Small intestine (tissue), 7 donors: ENCODE measurements at regions not wholly inside any gene's neighbourhood (a gene's known extent, or its start where the extent isn't known, plus 50 kb on each side); places are given as distances from the start of the nearest gene placed in this dataset.

Experiments used
- DNase-seq, 2 donors: peaks; one replicate each; pipeline versions ENCODE4 v3.0.0 to v3.0.0-alpha.2; 2013
- FAIRE-seq: peaks from 2 replicates; lab custom pipeline; 2012; peaks lifted over from hg19 to GRCh38; lab: Jason Lieb, UNC
- H3K27ac ChIP-seq, 3 donors: one replicate each; pipeline ENCODE4 v1.5.1; 2013; ENCODE audit warnings: low read length in 2 of 3, mild to moderate bottlenecking in 2 of 3, control low read depth in 1 of 3, inconsistent platforms in 1 of 3, low read depth in 1 of 3, moderate library complexity in 1 of 3
- H3K27me3 ChIP-seq, 3 donors: one replicate each; pipeline ENCODE4 v1.6.1; 2013; ENCODE audit warnings: low read length in 3 of 3, inconsistent platforms in 1 of 3; ENCODE audit not compliant: control insufficient read depth in 3 of 3, insufficient read depth in 3 of 3
- H3K36me3 ChIP-seq, 3 donors: one replicate each; pipeline ENCODE4 v1.6.1; 2013; ENCODE audit warnings: low read length in 3 of 3, inconsistent platforms in 1 of 3, low read depth in 1 of 3, mild to moderate bottlenecking in 1 of 3, moderate library complexity in 1 of 3; ENCODE audit not compliant: control insufficient read depth in 3 of 3, insufficient read depth in 2 of 3
- H3K4me1 ChIP-seq, 3 donors: one replicate each; pipeline ENCODE4 v1.6.1; 2013; ENCODE audit warnings: low read length in 2 of 3, inconsistent platforms in 1 of 3, low read depth in 1 of 3, mild to moderate bottlenecking in 1 of 3, moderate library complexity in 1 of 3; ENCODE audit not compliant: control insufficient read depth in 3 of 3, insufficient read depth in 2 of 3
- H3K4me3 ChIP-seq, 3 donors: one replicate each; pipeline ENCODE4 v1.5.1; 2013; ENCODE audit warnings: low read length in 3 of 3, control low read depth in 1 of 3, inconsistent platforms in 1 of 3, low read depth in 1 of 3, mild to moderate bottlenecking in 1 of 3, moderate library complexity in 1 of 3
- H3K9me3 ChIP-seq, 2 donors: one replicate each; pipeline ENCODE4 v1.6.1; 2013; ENCODE audit warnings: low read depth in 1 of 2, low read length in 1 of 2; ENCODE audit not compliant: control insufficient read depth in 2 of 2, insufficient read depth in 1 of 2
- WGBS, 3 donors: extraction: QIAGEN DNeasy Blood & Tissue Kit; methylation state at CpG; one replicate each; pipeline ENCODE4 v1.1.7; 2013; 5-methylcytosine and 5-hydroxymethylcytosine counted together
- donor health status: healthy with polysubstance abuse.
- donor health status: control.
- donor health status: control.
- donor health status: Bipolar disorder and iron deficiency.
- donor health status: healthy.

- Histone ChIP-seq H3K4me1 (peaks cover 0 to 5% (median 3%) of the 10 kb centered on the region in 3 donors), H3K27me3 (no peaks in the 10 kb centered on the region), H3K4me3 (no peak overlapping the region), H3K36me3 (no peaks in the 10 kb centered on the region), H3K9me3 (no peaks in the 10 kb centered on the region), H3K27ac (no peak overlapping the region)
- FAIRE-seq (no peak), DNase-seq (no peak)
- WGBS, 3 donors: 39 to 62% (median 45%) methylated on average over 3 of the region's 3 CpGs
Measured at GRCh38 chr7:142355328-142355727, 97.5 kb upstream of the PRSS58 start.

DNA sequence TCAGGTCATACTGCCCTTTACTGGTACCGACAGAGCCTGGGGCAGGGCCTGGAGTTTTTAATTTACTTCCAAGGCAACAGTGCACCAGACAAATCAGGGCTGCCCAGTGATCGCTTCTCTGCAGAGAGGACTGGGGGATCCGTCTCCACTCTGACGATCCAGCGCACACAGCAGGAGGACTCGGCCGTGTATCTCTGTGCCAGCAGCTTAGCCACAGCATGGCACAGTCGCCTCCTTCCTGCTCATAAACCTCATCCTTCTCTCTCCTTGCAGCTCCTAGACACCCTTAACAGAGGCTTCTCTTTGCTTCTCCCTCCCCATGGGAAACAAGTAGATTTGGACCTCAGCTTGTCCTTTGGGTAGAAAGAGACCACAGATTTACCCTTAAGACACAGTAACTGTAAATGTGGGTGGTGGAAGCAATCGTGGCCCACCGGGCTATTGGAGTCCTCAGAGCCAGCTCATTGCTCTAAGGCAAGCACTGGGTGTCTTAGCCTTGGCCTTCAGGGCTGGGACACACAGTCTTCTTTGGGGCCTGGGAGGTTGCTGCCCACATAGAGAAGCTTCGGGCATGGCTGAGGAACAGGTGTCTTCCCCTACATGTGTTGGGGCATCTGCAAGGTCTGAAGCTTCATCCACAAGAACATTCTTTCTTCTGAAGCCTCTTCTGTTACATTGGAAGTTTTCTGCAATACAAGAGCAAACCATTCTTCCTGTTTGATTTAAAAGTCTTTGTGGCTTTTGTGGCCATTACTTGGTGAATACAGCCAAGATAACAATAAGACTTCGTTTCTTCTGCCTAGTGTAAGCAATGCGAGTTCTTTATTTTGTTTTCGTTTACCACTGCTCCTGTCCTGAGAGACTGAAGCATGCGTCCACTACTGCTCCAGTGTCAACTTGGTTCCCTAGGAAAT lies 95.5 kb upstream of the PRSS58 start:
- no peak for DNase-seq
- H3K27ac ChIP-seq: peak overlapping the region in 1 of 3 donors; percentile 19
- H3K36me3 ChIP-seq: no peaks in the 10 kb centered on the region
- WGBS, 3 donors: 69 to 74% (median 73%) methylated on average over 15 of the region's 15 CpGs
- no peaks in the 10 kb centered on the region for H3K9me3 ChIP-seq
- FAIRE-seq: no peak
- H3K27me3 ChIP-seq: no peaks in the 10 kb centered on the region
- H3K4me3 ChIP-seq: no peak overlapping the region
- H3K4me1 ChIP-seq: peaks cover 0 to 5% (median 3%) of the 10 kb centered on the region in 3 donors

- Histone ChIP-seq H3K27ac (peak overlapping the region in 1 of 3 donors; percentile 19), H3K4me1 (peaks cover 0 to 5% (median 3%) of the 10 kb centered on the region in 3 donors), H3K36me3 (no peaks in the 10 kb centered on the region), H3K4me3 (no peak overlapping the region), H3K27me3 (no peaks in the 10 kb centered on the region), H3K9me3 (no peaks in the 10 kb centered on the region)
- 57 to 66% (median 66%) methylated on average over 9 of the region's 9 CpGs for WGBS, 3 donors
- DNase-seq: peak in 1 of 2 donors; percentile 14
- no peak for FAIRE-seq
Measured at GRCh38 chr7:142352543-142352942, 94.7 kb upstream of the PRSS58 start.

- Histone ChIP-seq H3K4me3 (no peak overlapping the region), H3K27me3 (no peaks in the 10 kb centered on the region), H3K27ac (no peak overlapping the region), H3K4me1 (peaks cover 0 to 5% (median 0%) of the 10 kb centered on the region in 3 donors), H3K36me3 (no peaks in the 10 kb centered on the region), H3K9me3 (no peaks in the 10 kb centered on the region)
- 87 to 91% (median 89%) methylated on average over 5 of the region's 5 CpGs for WGBS, 3 donors
- DNase-seq: no peak
- FAIRE-seq: no peak
Measured at GRCh38 chr7:142351145-142351544, 93.3 kb upstream of the PRSS58 start.

- H3K36me3 ChIP-seq: no peaks in the 10 kb centered on the region
- H3K4me3 ChIP-seq: no peak overlapping the region
- H3K9me3 ChIP-seq: no peaks in the 10 kb centered on the region
- FAIRE-seq (no peak), DNase-seq (no peak)
- no peaks in the 10 kb centered on the region for H3K27me3 ChIP-seq
- H3K4me1 ChIP-seq: no peaks in the 10 kb centered on the region
- H3K27ac ChIP-seq: no peak overlapping the region
- 73 to 82% (median 78%) methylated on average over 15 of the region's 15 CpGs for WGBS, 3 donors
Measured at GRCh38 chr7:142349670-142350405, 92.0 kb upstream of the PRSS58 start.

GRCh38 chr7:142348921-142349405 lies 91.1 kb upstream of the PRSS58 start:
- no peaks in the 10 kb centered on the region for H3K9me3 ChIP-seq
- no peak overlapping the region for H3K27ac ChIP-seq
- H3K36me3 ChIP-seq: no peaks in the 10 kb centered on the region
- no peak overlapping the region for H3K4me3 ChIP-seq
- FAIRE-seq (no peak), DNase-seq (no peak)
- 83 to 87% (median 85%) methylated on average over 5 to 6 of the region's 6 CpGs for WGBS, 3 donors
- no peaks in the 10 kb centered on the region for H3K4me1 ChIP-seq
- H3K27me3 ChIP-seq: no peaks in the 10 kb centered on the region

DNA sequence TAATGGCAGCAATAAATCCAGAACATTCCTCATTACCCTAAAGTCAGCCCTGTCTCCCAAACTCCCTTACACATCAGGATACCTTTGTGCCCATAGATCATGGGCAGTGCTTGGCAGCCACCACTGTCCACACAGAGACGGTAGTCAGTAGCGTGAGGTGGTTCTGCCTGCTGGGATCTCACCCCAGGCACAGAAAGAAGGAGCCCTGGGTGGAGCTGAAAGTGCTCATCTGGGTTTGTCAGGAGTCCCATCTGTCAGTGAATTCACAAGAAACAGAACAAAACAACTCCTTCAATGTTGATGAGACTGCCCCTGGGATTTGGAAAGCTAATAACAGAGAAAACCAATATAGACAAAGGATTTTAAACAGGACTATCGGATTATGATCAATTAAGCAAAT lies 90.2 kb upstream of the PRSS58 start:
- Histone ChIP-seq H3K4me3 (no peak overlapping the region), H3K27ac (no peak overlapping the region), H3K27me3 (no peaks in the 10 kb centered on the region), H3K4me1 (no peaks in the 10 kb centered on the region), H3K9me3 (no peaks in the 10 kb centered on the region), H3K36me3 (no peaks in the 10 kb centered on the region)
- WGBS, 3 donors: 57 to 60% (median 60%) methylated on average over 3 of the region's 3 CpGs
- DNase-seq (no peak), FAIRE-seq (no peak)

- Histone ChIP-seq H3K27ac (no peak overlapping the region), H3K4me1 (no peaks in the 10 kb centered on the region), H3K9me3 (no peaks in the 10 kb centered on the region), H3K36me3 (no peaks in the 10 kb centered on the region), H3K27me3 (peaks cover 0 to 3% (median 0%) of the 10 kb centered on the region in 3 donors), H3K4me3 (no peak overlapping the region)
- FAIRE-seq: no peak
- DNase-seq: no peak
- 64 to 74% (median 73%) methylated on average over 3 of the region's 3 CpGs for WGBS, 3 donors
Measured at GRCh38 chr7:142347091-142347490, 89.2 kb upstream of the PRSS58 start.
